ENCODE measurements at regions not wholly inside any gene's neighbourhood (a gene's known extent, or its start where the extent isn't known, plus 50 kb on each side); places are given as distances from the start of the nearest gene placed in this dataset.
A peak's percentile ranks its signal among the peaks of the same experiment; 100 is the strongest.
"Not testable (repeated sequence)": the region's sequence is repeated elsewhere in the genome, so short reads cannot be mapped to it uniquely, and the experiment has no call there.

DNA sequence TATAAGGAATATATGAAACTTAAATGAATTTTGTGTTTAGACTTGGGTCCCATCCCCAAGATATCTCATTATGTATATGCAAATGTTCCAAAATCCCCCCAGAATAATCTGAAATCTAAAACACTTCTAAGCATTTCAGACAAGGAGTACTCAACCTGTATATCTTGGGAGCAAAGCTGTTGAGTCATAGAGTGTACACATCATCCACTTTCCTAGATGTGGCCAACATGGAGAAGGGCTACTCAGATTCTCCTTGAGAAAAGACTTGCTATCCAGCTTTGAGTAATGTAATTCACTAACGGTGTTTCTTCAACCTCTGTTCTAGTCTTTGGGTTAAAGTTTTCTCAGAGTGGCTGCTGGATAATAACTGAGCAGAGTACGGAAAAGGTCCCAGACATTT is 215.5 kb upstream of the POU1F1 start:
- H3K4me2 ChIP-seq (ENCODE audit: low read depth, low read length), result no peak overlapping the region
- H4K20me1 ChIP-seq (ENCODE audit: insufficient read depth, low read length), result no peaks in the 10 kb centered on the region
- H3K36me3 ChIP-seq (replicated peaks; ENCODE audit: insufficient read depth, low read length), result no peaks in the 10 kb centered on the region
- no peaks in the 10 kb centered on the region for H3K4me1 ChIP-seq (ENCODE audit: low read length)
- H3K9me3 ChIP-seq (replicated peaks; ENCODE audit: insufficient read depth, low read length), result no peaks in the 10 kb centered on the region
- H3K27me3 ChIP-seq (replicated peaks; ENCODE audit: insufficient read depth, low read length), result no peaks in the 10 kb centered on the region
- H3K4me3 ChIP-seq (ENCODE audit: low read length), result no peak overlapping the region
- H3K9me2 ChIP-seq (replicated peaks; ENCODE audit: insufficient read depth, low read length), result 0 out of 2 replicates have a peak, but pooled peaks cover under 1% of the 10 kb centered on the region
- no peak for DNase-seq
- H3K9ac ChIP-seq (ENCODE audit: low read length), result no peak overlapping the region
- TF ChIP-seq, protein P1, sequence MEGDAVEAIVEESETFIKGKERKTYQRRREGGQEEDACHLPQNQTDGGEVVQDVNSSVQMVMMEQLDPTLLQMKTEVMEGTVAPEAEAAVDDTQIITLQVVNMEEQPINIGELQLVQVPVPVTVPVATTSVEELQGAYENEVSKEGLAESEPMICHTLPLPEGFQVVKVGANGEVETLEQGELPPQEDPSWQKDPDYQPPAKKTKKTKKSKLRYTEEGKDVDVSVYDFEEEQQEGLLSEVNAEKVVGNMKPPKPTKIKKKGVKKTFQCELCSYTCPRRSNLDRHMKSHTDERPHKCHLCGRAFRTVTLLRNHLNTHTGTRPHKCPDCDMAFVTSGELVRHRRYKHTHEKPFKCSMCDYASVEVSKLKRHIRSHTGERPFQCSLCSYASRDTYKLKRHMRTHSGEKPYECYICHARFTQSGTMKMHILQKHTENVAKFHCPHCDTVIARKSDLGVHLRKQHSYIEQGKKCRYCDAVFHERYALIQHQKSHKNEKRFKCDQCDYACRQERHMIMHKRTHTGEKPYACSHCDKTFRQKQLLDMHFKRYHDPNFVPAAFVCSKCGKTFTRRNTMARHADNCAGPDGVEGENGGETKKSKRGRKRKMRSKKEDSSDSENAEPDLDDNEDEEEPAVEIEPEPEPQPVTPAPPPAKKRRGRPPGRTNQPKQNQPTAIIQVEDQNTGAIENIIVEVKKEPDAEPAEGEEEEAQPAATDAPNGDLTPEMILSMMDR (IDR thresholded peaks at IDR 0.05; ENCODE audit: low read length), result no peak
- TF ChIP-seq EZH2 (optimal IDR thresholded peaks at IDR 0.05; ENCODE audit: low read depth, low read length) (no peak), EZH2phosphoT487 (IDR thresholded peaks at IDR 0.05; ENCODE audit: low read length) (no peak)
- no peak overlapping the region for H2AFZ ChIP-seq (ENCODE audit: low read length)
- no peak overlapping the region for H3K27ac ChIP-seq (ENCODE audit: low read length)
- H3K79me2 ChIP-seq (ENCODE audit: low read length), result no peaks in the 10 kb centered on the region
- no peaks in the 10 kb centered on the region for H3F3A ChIP-seq (ENCODE audit: insufficient read depth, low read length)

DNA sequence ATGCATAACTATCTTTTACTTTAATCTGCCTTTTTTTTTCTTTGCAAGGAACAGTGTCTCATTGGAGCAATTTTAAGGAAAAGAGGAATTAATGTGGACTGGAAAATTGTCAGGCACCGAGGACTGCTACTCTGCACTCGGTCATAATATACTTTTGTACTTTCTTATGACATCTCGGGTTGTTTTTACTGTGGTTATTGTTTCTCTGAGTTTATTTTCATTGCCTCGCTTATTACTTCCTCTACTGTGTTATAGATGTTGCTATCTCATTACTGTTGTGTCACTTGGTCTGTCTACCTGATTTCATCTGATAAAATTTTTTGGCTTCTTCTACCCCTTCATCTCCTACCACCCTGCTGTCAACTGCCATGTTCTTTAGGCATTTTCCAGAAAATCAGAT is 213.5 kb upstream of the POU1F1 start:
- H3K36me3 ChIP-seq (replicated peaks; ENCODE audit: insufficient read depth, low read length), result no peaks in the 10 kb centered on the region
- no peak overlapping the region for H2AFZ ChIP-seq (ENCODE audit: low read length)
- H3K9me3 ChIP-seq (replicated peaks; ENCODE audit: insufficient read depth, low read length), result no peaks in the 10 kb centered on the region
- 0 out of 2 replicates have a peak, but pooled peaks cover 3% of the 10 kb centered on the region for H3F3A ChIP-seq (ENCODE audit: insufficient read depth, low read length)
- no peaks in the 10 kb centered on the region for H4K20me1 ChIP-seq (ENCODE audit: insufficient read depth, low read length)
- H3K4me1 ChIP-seq (ENCODE audit: low read length), result no peaks in the 10 kb centered on the region
- no peak overlapping the region for H3K4me3 ChIP-seq (ENCODE audit: low read length)
- no peak for TF ChIP-seq EZH2 (optimal IDR thresholded peaks at IDR 0.05; ENCODE audit: low read depth, low read length)
- TF ChIP-seq, protein P1 (IDR thresholded peaks at IDR 0.05; ENCODE audit: low read length), result no peak
- TF ChIP-seq EZH2phosphoT487 (IDR thresholded peaks at IDR 0.05; ENCODE audit: low read length), result no peak
- H3K27me3 ChIP-seq (replicated peaks; ENCODE audit: insufficient read depth, low read length), result no peaks in the 10 kb centered on the region
- H3K9me2 ChIP-seq (replicated peaks; ENCODE audit: insufficient read depth, low read length), result no peaks in the 10 kb centered on the region
- no peak overlapping the region for H3K27ac ChIP-seq (ENCODE audit: low read length)
- no peak for DNase-seq
- no peak overlapping the region for H3K9ac ChIP-seq (ENCODE audit: low read length)
- no peak overlapping the region for H3K4me2 ChIP-seq (ENCODE audit: low read depth, low read length)
- H3K79me2 ChIP-seq (ENCODE audit: low read length), result no peaks in the 10 kb centered on the region

DNA sequence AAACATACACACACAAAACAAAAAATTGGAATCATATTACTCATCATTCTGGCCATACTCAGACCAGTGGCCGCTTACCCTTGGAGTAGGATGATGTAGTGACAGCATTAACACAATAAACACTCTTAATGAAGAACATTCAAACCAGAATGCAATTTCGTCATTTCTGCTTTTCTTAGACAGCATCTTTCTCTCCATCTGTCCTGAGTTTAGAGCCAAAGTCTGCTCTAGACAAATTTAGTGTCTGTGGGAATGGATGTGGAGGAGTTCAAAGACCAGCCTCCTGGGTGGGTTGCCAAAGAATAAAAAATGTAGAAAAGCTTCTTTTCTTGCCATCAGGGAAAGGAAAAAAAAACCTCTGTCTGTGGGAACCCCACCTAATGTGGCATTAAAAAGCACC is 212.4 kb upstream of the POU1F1 start:
- Histone ChIP-seq H3K4me2 (ENCODE audit: low read depth, low read length) (no peak overlapping the region), H3K36me3 (replicated peaks; ENCODE audit: insufficient read depth, low read length) (no peaks in the 10 kb centered on the region), H4K20me1 (ENCODE audit: insufficient read depth, low read length) (no peaks in the 10 kb centered on the region), H3K9me2 (replicated peaks; ENCODE audit: insufficient read depth, low read length) (no peaks in the 10 kb centered on the region), H3K79me2 (ENCODE audit: low read length) (no peaks in the 10 kb centered on the region), H3K27ac (ENCODE audit: low read length) (no peak overlapping the region), H3F3A (ENCODE audit: insufficient read depth, low read length) (0 out of 2 replicates have a peak, but pooled peaks cover 3% of the 10 kb centered on the region), H3K9ac (ENCODE audit: low read length) (no peak overlapping the region), H3K4me3 (ENCODE audit: low read length) (no peak overlapping the region), H3K4me1 (ENCODE audit: low read length) (no peaks in the 10 kb centered on the region), H3K9me3 (replicated peaks; ENCODE audit: insufficient read depth, low read length) (no peaks in the 10 kb centered on the region), H3K27me3 (replicated peaks; ENCODE audit: insufficient read depth, low read length) (no peaks in the 10 kb centered on the region), H2AFZ (ENCODE audit: low read length) (no peak overlapping the region)
- DNase-seq, result no peak
- no peak for TF ChIP-seq EZH2 (optimal IDR thresholded peaks at IDR 0.05; ENCODE audit: low read depth, low read length)
- TF ChIP-seq, protein P1 (IDR thresholded peaks at IDR 0.05; ENCODE audit: low read length), result no peak
- no peak for TF ChIP-seq EZH2phosphoT487 (IDR thresholded peaks at IDR 0.05; ENCODE audit: low read length)

DNA sequence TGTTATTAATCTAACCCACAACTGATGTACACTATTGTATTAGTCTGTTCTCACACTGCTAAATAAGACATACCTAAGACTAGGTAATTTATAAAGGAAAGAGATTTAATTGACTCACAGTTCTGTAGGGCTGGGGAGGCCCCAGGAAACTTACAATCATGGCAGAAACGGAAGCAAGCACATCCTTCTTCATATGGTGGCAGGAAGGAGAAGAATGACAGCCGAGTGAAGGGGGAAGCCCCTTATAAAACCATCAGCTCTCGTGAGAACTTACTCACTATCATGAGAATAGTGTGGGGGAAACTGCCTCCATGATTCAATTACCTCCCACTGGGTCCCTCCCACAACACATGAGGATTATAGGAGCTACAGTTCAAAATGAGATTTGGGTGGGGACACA is 210.3 kb upstream of the POU1F1 start:
- not testable (repeated sequence) for H3F3A ChIP-seq (ENCODE audit: insufficient read depth, low read length); H3K36me3 ChIP-seq (replicated peaks; ENCODE audit: insufficient read depth, low read length); H3K4me2 ChIP-seq (ENCODE audit: low read depth, low read length); H2AFZ ChIP-seq (ENCODE audit: low read length); H3K9me3 ChIP-seq (replicated peaks; ENCODE audit: insufficient read depth, low read length); H4K20me1 ChIP-seq (ENCODE audit: insufficient read depth, low read length); H3K9ac ChIP-seq (ENCODE audit: low read length); H3K27ac ChIP-seq (ENCODE audit: low read length); H3K79me2 ChIP-seq (ENCODE audit: low read length); H3K9me2 ChIP-seq (replicated peaks; ENCODE audit: insufficient read depth, low read length); H3K27me3 ChIP-seq (replicated peaks; ENCODE audit: insufficient read depth, low read length); H3K4me3 ChIP-seq (ENCODE audit: low read length); H3K4me1 ChIP-seq (ENCODE audit: low read length)
- peak; percentile 9 for DNase-seq
